ENCODE measurements at regions not wholly inside any gene's neighbourhood (a gene's known extent, or its start where the extent isn't known, plus 50 kb on each side); places are given as distances from the start of the nearest gene placed in this dataset.

DNA sequence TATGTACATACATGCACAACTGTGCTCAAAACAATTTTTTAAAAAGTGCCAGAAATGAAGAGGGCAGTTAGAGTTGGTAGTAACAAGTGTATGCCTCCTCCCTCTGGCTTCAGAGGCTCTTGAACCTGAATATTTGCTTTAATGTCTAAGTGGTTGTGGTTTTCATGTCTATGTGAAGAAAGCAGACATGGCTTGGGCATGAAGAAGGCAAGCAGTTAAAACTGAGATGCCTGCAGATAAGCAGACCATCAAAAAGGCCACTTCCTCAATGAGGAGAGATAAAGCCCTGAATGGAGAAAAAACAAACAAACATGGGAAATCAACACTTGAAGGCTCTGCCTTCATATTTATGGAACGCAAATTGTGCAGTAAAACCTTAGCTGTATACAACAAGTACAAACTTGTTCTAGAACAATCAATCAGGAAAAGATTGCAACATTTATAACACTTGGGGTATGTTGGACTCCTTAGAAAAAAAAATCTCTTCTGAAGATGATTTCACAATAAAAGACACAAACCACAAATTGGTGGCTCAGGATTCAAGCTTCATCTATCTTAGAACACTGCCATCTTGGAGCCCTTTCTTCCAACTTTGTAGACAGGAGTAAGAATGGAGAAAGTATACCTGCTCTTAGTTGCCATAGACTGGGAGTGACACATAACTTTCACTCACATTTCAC lies 52.7 kb upstream of the PLA2G4A start:
- WGBS, 2 donors: 54 to 66% methylated on average over 1 of the region's 1 CpG
- DNase-seq: no peak
- Histone ChIP-seq H3K36me3 (no peaks in the 10 kb centered on the region), H3K27ac (no peak overlapping the region), H3K4me1 (no peaks in the 10 kb centered on the region), H3K27me3 (no peaks in the 10 kb centered on the region), H3K9me3 (no peaks in the 10 kb centered on the region), H3K4me3 (no peak overlapping the region)
- intact Hi-C loops (cut with DNase I): no loop called here
- no peak for FAIRE-seq
- no peak for ATAC-seq
- TF ChIP-seq, protein P1, sequence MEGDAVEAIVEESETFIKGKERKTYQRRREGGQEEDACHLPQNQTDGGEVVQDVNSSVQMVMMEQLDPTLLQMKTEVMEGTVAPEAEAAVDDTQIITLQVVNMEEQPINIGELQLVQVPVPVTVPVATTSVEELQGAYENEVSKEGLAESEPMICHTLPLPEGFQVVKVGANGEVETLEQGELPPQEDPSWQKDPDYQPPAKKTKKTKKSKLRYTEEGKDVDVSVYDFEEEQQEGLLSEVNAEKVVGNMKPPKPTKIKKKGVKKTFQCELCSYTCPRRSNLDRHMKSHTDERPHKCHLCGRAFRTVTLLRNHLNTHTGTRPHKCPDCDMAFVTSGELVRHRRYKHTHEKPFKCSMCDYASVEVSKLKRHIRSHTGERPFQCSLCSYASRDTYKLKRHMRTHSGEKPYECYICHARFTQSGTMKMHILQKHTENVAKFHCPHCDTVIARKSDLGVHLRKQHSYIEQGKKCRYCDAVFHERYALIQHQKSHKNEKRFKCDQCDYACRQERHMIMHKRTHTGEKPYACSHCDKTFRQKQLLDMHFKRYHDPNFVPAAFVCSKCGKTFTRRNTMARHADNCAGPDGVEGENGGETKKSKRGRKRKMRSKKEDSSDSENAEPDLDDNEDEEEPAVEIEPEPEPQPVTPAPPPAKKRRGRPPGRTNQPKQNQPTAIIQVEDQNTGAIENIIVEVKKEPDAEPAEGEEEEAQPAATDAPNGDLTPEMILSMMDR (IDR thresholded peaks at IDR 0.05): no peak

DNA sequence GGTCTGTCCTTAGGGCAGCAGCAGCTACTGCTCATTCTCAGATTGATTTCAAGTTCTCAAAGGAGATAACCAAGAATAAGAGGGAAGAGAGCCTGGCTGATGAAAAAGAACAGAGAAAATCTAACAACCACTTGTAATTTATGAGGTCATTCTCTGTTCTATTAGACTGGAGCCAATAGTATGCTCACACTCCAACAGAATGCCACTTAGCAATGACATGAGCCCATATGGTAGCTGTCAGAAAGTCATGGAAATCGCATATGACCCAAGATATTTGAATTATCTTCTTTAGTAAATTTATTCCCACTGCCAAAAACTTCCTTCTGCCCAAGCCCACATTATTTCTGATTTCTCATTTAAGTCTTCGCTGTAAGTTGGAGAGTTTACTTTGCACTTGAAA lies 53.7 kb upstream of the PLA2G4A start:
- Histone ChIP-seq H3K36me3 (no peaks in the 10 kb centered on the region), H3K4me3 (no peak overlapping the region), H3K9me3 (no peaks in the 10 kb centered on the region), H3K27me3 (no peaks in the 10 kb centered on the region), H3K27ac (no peak overlapping the region), H3K4me1 (no peaks in the 10 kb centered on the region)
- intact Hi-C loops (cut with DNase I): no loop called here
- no peak for ATAC-seq
- WGBS, 2 donors: 64 to 71% methylated on average over 2 of the region's 2 CpGs
- no peak for DNase-seq
- no peak for FAIRE-seq
- TF ChIP-seq, protein P1 (IDR thresholded peaks at IDR 0.05): no peak

GRCh38 chr1:186772228-186772627 lies 56.5 kb upstream of the PLA2G4A start:
- no peak for ATAC-seq
- DNase-seq: no peak
- Histone ChIP-seq H3K27ac (no peak overlapping the region), H3K36me3 (no peaks in the 10 kb centered on the region), H3K27me3 (no peaks in the 10 kb centered on the region), H3K4me3 (no peak overlapping the region), H3K4me1 (no peaks in the 10 kb centered on the region), H3K9me3 (no peaks in the 10 kb centered on the region)
- TF ChIP-seq, protein P1 (IDR thresholded peaks at IDR 0.05): no peak
- intact Hi-C loops (cut with DNase I): no loop called here
- WGBS, 2 donors: 84 to 97% methylated on average over 3 of the region's 3 CpGs
- FAIRE-seq: no peak

DNA sequence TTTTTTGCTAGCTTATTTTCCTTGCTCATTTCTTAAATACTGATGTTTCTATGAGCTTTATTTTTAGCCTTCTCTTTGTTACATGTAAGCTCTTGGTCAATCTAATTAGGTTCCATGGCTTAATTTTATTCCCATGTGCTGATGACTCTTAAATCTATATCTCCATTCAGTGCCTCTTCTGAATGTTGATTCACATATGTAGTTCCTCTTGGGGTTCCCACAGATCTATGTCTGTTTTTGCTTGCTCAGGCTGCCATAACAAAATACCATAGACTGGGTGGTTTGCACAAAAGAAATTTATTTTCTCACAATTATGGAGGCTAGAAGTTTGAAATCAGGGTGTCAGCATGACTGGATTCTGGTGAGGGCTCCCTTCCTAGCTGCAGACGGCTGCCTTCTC lies 58.3 kb upstream of the PLA2G4A start:
- FAIRE-seq (no peak), DNase-seq (no peak), ATAC-seq (no peak)
- TF ChIP-seq, protein P1 (IDR thresholded peaks at IDR 0.05): no peak
- WGBS, 2 donors: 90% methylated on average over 1 of the region's 1 CpG
- H3K27me3 ChIP-seq: no peaks in the 10 kb centered on the region
- no peaks in the 10 kb centered on the region for H3K36me3 ChIP-seq
- H3K4me3 ChIP-seq: no peak overlapping the region
- no peak overlapping the region for H3K27ac ChIP-seq
- intact Hi-C loops (cut with DNase I): no loop called here
- no peaks in the 10 kb centered on the region for H3K9me3 ChIP-seq
- no peaks in the 10 kb centered on the region for H3K4me1 ChIP-seq

- H3K27ac ChIP-seq: no peak overlapping the region
- no peaks in the 10 kb centered on the region for H3K9me3 ChIP-seq
- intact Hi-C loops (cut with DNase I): no loop called here
- DNase-seq (no peak), ATAC-seq (no peak), FAIRE-seq (no peak)
- TF ChIP-seq, protein P1 (IDR thresholded peaks at IDR 0.05): no peak
- H3K4me3 ChIP-seq: no peak overlapping the region
- no peaks in the 10 kb centered on the region for H3K36me3 ChIP-seq
- H3K4me1 ChIP-seq: no peaks in the 10 kb centered on the region
- H3K27me3 ChIP-seq: no peaks in the 10 kb centered on the region
These were observed 59.8 kb upstream of the PLA2G4A start for GRCh38 chr1:186768906-186769305.
